GM19397 (cell line): ENCODE measurements at regions not wholly inside any gene's neighbourhood (a gene's known extent, or its start where the extent isn't known, plus 50 kb on each side); places are given as distances from the start of the nearest gene placed in this dataset.
"Not testable (repeated sequence)": the region's sequence is repeated elsewhere in the genome, so short reads cannot be mapped to it uniquely, and the experiment has no call there.

Source experiments
- ATAC-seq: cut with Tn5 transposase; IDR thresholded peaks from one replicate; pipeline ENCODE4 v1.9.1; 2021; ENCODE audit warnings: mild to moderate bottlenecking, moderate library complexity; ENCODE audit not compliant: unreplicated experiment

- ATAC-seq: no peak
These were observed 286.7 kb downstream of the OTUD1 start for GRCh38 chr10:23725548-23725947.

- ATAC-seq: peak; percentile 96
These were observed 303.5 kb downstream of the OTUD1 start for GRCh38 chr10:23742368-23742767.

GRCh38 chr10:23742807-23743206 lies 303.9 kb downstream of the OTUD1 start:
- ATAC-seq: peak; percentile 16

- ATAC-seq: no peak
These were observed 315.3 kb downstream of the OTUD1 start for GRCh38 chr10:23754179-23754578.

- ATAC-seq: no peak
These were observed 316.1 kb downstream of the OTUD1 start for GRCh38 chr10:23754941-23755340.

- no peak for ATAC-seq
These were observed 316.7 kb downstream of the OTUD1 start for GRCh38 chr10:23755556-23755955.

GRCh38 chr10:23768281-23768680 lies 329.4 kb downstream of the OTUD1 start:
- ATAC-seq: no peak

- no peak for ATAC-seq
These were observed 338.3 kb downstream of the OTUD1 start for GRCh38 chr10:23777153-23777552.

- no peak for ATAC-seq
These were observed 340.4 kb downstream of the OTUD1 start for GRCh38 chr10:23779301-23779700.

- no peak for ATAC-seq
These were observed 341.5 kb downstream of the OTUD1 start for GRCh38 chr10:23780331-23780730.

- no peak for ATAC-seq
These were observed 347.7 kb downstream of the OTUD1 start for GRCh38 chr10:23786594-23786993.

- ATAC-seq: no peak
These were observed 354.7 kb downstream of the OTUD1 start for GRCh38 chr10:23793577-23793976.

- ATAC-seq: not testable (repeated sequence)
These were observed 358.6 kb downstream of the OTUD1 start for GRCh38 chr10:23797452-23797851.

- no peak for ATAC-seq
These were observed 365.2 kb downstream of the OTUD1 start for GRCh38 chr10:23804125-23804524.

- ATAC-seq: no peak
These were observed 374.8 kb downstream of the OTUD1 start for GRCh38 chr10:23813687-23814086.

- ATAC-seq: no peak
These were observed 379.6 kb downstream of the OTUD1 start for GRCh38 chr10:23818484-23818883.

- ATAC-seq: no peak
These were observed 381.9 kb downstream of the OTUD1 start for GRCh38 chr10:23820792-23821191.

GRCh38 chr10:23824822-23825221 lies 384.1 kb upstream of the KIAA1217 start:
- ATAC-seq: no peak

- ATAC-seq: no peak
These were observed 382.5 kb upstream of the KIAA1217 start for GRCh38 chr10:23826421-23826820.

GRCh38 chr10:23829556-23829955 lies 379.4 kb upstream of the KIAA1217 start:
- no peak for ATAC-seq

GRCh38 chr10:23834091-23834490 lies 374.8 kb upstream of the KIAA1217 start:
- no peak for ATAC-seq

GRCh38 chr10:23850631-23851030 lies 358.3 kb upstream of the KIAA1217 start:
- ATAC-seq: no peak

- ATAC-seq: no peak
These were observed 349.3 kb upstream of the KIAA1217 start for GRCh38 chr10:23859598-23859997.
